Chondrocyte (in vitro differentiated cells): ENCODE measurements at regions not wholly inside any gene's neighbourhood (a gene's known extent, or its start where the extent isn't known, plus 50 kb on each side); places are given as distances from the start of the nearest gene placed in this dataset.

Experiments
- DNase-seq: peaks from one replicate; pipeline ENCODE4 v3.0.0; 2021; ENCODE audit warnings: mixed read lengths, low spot score
- H3K27ac Mint-ChIP-seq: one replicate; pipeline ENCODE4 v1.8.0; 2021; ENCODE audit warnings: mild to moderate bottlenecking, moderate library complexity, mixed read lengths; ENCODE audit not compliant: unreplicated experiment
- H3K27me3 Mint-ChIP-seq: 2 replicates; pipeline ENCODE4 v1.8.0; 2021; ENCODE audit warnings: low read depth, mixed read lengths
- H3K36me3 Mint-ChIP-seq: 2 replicates; pipeline ENCODE4 v1.8.0; 2021; ENCODE audit warnings: low read depth, mixed read lengths
- H3K4me1 Mint-ChIP-seq: 2 replicates; pipeline ENCODE4 v1.8.0; 2021; ENCODE audit warnings: low read depth, mild to moderate bottlenecking, mixed read lengths
- H3K4me3 Mint-ChIP-seq: one replicate; pipeline ENCODE4 v1.8.0; 2021; ENCODE audit warnings: mild to moderate bottlenecking, moderate library complexity, mixed read lengths; ENCODE audit not compliant: unreplicated experiment
- H3K9me3 Mint-ChIP-seq: 2 replicates; pipeline ENCODE4 v1.8.0; 2021; ENCODE audit warnings: low read depth, mixed read lengths
- CTCF ChIP-seq: fragments of 200-600 bp; sonication (generic); IDR thresholded peaks from 2 replicates; pipeline ENCODE4 v1.5.0; 2021; ENCODE audit warnings: antibody characterized with exemption, mild to moderate bottlenecking, moderate library complexity

DNA sequence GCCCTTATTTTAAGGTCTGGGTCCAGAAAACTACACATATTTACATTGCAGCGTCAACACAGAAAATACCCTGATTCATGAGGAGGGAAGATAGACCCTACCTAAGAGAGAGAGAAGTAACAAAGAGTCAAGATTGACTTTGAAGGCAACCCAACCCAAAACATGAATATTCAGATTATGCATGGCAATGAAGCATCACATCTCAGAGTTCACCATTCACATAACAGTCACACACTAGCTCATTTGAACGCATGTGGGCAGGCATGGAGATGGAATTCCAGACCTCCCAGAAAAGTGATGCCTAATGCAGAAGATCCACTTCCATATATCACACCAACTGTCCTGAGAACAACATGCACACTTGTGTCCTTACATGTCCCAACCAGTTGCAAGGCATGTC, 190.1 kb upstream of the ITGA1 start:
- no peak overlapping the region for H3K4me3 Mint-ChIP-seq
- DNase-seq = no peak
- peaks cover 6% of the 10 kb centered on the region for H3K9me3 Mint-ChIP-seq
- no peaks in the 10 kb centered on the region for H3K4me1 Mint-ChIP-seq
- H3K27ac Mint-ChIP-seq = no peak overlapping the region
- H3K36me3 Mint-ChIP-seq = peaks cover 2% of the 10 kb centered on the region
- no peak for TF ChIP-seq CTCF
- peaks cover 28% of the 10 kb centered on the region for H3K27me3 Mint-ChIP-seq

GRCh38 chr5:52598968-52599367, 188.7 kb upstream of the ITGA1 start:
- TF ChIP-seq CTCF = no peak
- Mint-ChIP-seq H3K27me3 (peaks cover 23% of the 10 kb centered on the region), H3K27ac (no peak overlapping the region), H3K9me3 (peaks cover 6% of the 10 kb centered on the region), H3K4me3 (no peak overlapping the region), H3K4me1 (no peaks in the 10 kb centered on the region), H3K36me3 (peaks cover 2% of the 10 kb centered on the region)
- DNase-seq = no peak

- no peak for TF ChIP-seq CTCF
- no peaks in the 10 kb centered on the region for H3K9me3 Mint-ChIP-seq
- H3K27ac Mint-ChIP-seq = no peak overlapping the region
- no peak overlapping the region for H3K4me3 Mint-ChIP-seq
- H3K4me1 Mint-ChIP-seq = no peaks in the 10 kb centered on the region
- H3K36me3 Mint-ChIP-seq = no peaks in the 10 kb centered on the region
- DNase-seq = no peak
- peaks cover 24% of the 10 kb centered on the region for H3K27me3 Mint-ChIP-seq
These were observed 183.8 kb upstream of the ITGA1 start for GRCh38 chr5:52603778-52604554.

DNA sequence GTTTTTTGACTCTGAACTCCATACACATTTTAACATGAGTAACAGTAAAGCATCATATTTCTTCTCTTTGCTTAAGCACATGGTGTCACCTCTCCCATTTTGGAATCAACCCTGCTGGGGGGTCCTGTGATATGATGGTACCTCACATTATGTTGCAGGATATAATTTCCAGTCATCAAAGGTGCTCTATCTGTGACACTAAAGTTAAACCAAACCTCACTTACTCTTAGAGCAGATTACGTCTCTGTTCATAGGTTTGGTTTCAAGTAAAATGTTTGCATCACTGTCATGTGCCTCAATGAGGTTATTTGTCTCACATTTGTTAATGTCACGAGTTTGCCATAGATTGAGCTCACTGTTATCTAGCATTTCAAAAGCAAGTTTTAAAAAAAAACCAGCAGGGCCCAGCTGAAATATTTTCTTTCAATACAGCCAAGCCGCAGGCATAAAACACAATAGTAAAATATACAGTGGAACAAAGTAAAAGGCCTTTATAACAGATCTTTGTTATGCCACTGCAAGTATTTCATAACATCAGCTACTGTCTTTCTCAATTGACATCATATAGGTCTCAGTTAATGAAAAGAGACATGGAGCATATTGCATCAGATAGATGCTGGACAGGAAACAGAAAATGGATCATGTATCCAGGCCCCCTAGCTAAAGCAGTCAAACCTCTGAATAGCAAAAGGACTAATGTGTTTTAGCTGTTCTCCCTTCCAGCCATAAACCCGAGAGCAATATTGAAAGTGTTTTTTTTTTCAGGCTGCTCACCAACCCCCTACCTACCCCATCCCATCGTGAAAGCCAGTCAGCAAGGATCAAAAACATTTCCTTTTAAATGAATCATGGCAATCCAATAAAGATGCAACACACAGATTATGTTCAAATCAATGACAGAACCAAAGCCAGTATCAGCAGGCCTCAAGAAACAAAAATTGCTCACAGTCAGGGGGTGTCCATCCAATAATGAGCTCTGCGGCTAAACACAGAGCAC, 182.1 kb upstream of the ITGA1 start:
- DNase-seq = no peak
- Mint-ChIP-seq H3K9me3 (no peaks in the 10 kb centered on the region), H3K4me3 (no peak overlapping the region), H3K36me3 (no peaks in the 10 kb centered on the region), H3K27me3 (peaks cover 21% of the 10 kb centered on the region), H3K4me1 (no peaks in the 10 kb centered on the region), H3K27ac (no peak overlapping the region)
- no peak for TF ChIP-seq CTCF

DNA sequence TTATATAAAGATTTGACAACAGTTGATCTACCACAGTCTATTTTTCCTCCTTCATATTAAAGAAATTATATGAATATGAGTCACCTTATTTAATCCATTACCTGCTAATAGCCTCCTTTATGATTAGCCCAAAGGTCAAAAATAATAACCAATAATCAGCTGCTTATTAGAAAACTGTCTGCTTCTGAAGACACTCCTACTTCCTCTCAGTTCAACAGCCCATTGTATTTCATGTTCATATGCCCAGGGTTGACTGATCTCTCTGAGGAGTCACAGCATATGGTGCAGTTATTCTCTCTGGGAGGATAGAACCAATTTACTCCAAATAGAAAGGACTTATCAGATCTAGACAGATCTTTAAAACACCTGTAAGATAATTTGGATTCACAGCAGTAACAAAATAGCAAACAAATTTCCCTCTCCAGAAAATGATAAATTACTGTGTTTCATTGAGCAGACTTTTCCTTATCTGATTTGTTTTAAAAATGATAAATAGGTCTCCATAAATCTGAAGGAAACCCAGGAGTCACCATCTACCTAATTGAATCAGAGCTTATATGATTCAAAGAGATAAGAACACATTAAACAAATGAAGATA, 180.4 kb upstream of the ITGA1 start:
- no peaks in the 10 kb centered on the region for H3K4me1 Mint-ChIP-seq
- DNase-seq = no peak
- no peak overlapping the region for H3K4me3 Mint-ChIP-seq
- H3K9me3 Mint-ChIP-seq = peaks cover 3% of the 10 kb centered on the region
- no peak for TF ChIP-seq CTCF
- H3K36me3 Mint-ChIP-seq = no peaks in the 10 kb centered on the region
- peaks cover 25% of the 10 kb centered on the region for H3K27me3 Mint-ChIP-seq
- H3K27ac Mint-ChIP-seq = no peak overlapping the region
